KMS-11 (cell line): ENCODE measurements at regions not wholly inside any gene's neighbourhood (a gene's known extent, or its start where the extent isn't known, plus 50 kb on each side); places are given as distances from the start of the nearest gene placed in this dataset.

Source experiments
- H2AFZ ChIP-seq: fragments of 200-600 bp; sonication (generic); 2 replicates; pipeline ENCODE4 v1.6.1; 2016; ENCODE audit warnings: antibody characterized with exemption, mixed run types, low read depth
- H3K27ac ChIP-seq: fragments of 200-600 bp; sonication (generic); 2 replicates; pipeline ENCODE4 v1.6.1; 2016; ENCODE audit warnings: mild to moderate bottlenecking, mixed run types
- H3K27me3 ChIP-seq: fragments of 200-600 bp; sonication (generic); 2 replicates; pipeline ENCODE4 v1.6.1; 2017; ENCODE audit warnings: mild to moderate bottlenecking, low read depth, mixed run types, moderate library complexity; ENCODE audit not compliant: insufficient read depth
- H3K36me3 ChIP-seq: fragments of 200-600 bp; sonication (generic); 2 replicates; pipeline ENCODE4 v1.6.1; 2017; ENCODE audit warnings: mild to moderate bottlenecking, mixed run types; ENCODE audit not compliant: insufficient read depth
- H3K4me1 ChIP-seq: fragments of 200-600 bp; sonication (generic); 2 replicates; pipeline ENCODE4 v1.6.1; 2016; ENCODE audit warnings: mild to moderate bottlenecking, low read depth, mixed run types; ENCODE audit not compliant: poor library complexity, severe bottlenecking
- H3K4me2 ChIP-seq: fragments of 200-600 bp; sonication (generic); 2 replicates; pipeline ENCODE4 v1.7.0; 2016; ENCODE audit warnings: mild to moderate bottlenecking, mixed run types
- H3K4me3 ChIP-seq: fragments of 200-600 bp; sonication (generic); IDR thresholded peaks from 2 replicates; pipeline ENCODE4 v1.6.1; 2017; ENCODE audit warnings: low read depth, low read length, mixed read lengths; ENCODE audit not compliant: insufficient read depth
- H3K79me2 ChIP-seq: fragments of 200-600 bp; sonication (generic); 2 replicates; pipeline ENCODE4 v1.6.1; 2016; ENCODE audit warnings: low read depth, mixed run types; ENCODE audit not compliant: insufficient read depth
- H3K9ac ChIP-seq: fragments of 200-600 bp; sonication (generic); 2 replicates; pipeline ENCODE4 v1.6.1; 2016; ENCODE audit warnings: mild to moderate bottlenecking, mixed run types
- H4K20me1 ChIP-seq: fragments of 200-600 bp; sonication (generic); 2 replicates; pipeline ENCODE4 v1.6.1; 2016; ENCODE audit warnings: mild to moderate bottlenecking, mixed run types; ENCODE audit not compliant: insufficient read depth
- CTCF ChIP-seq: fragments of 200-600 bp; sonication (generic); conservative IDR thresholded peaks from 2 replicates; pipeline ENCODE4 v1.6.1; 2017; ENCODE audit warnings: low read depth, mild to moderate bottlenecking, antibody characterized with exemption, low read length, moderate library complexity, mixed read lengths

- H3K9ac ChIP-seq, result no peak overlapping the region
- no peak overlapping the region for H3K4me2 ChIP-seq
- H3K27ac ChIP-seq, result no peak overlapping the region
- H3K36me3 ChIP-seq, result no peaks in the 10 kb centered on the region
- H3K4me1 ChIP-seq, result no peaks in the 10 kb centered on the region
- H3K27me3 ChIP-seq, result peaks cover 34% of the 10 kb centered on the region; the same call in 1 of the 2 replicates
- no peak for TF ChIP-seq CTCF
- H4K20me1 ChIP-seq, result no peaks in the 10 kb centered on the region
- no peak overlapping the region for H3K4me3 ChIP-seq
- H3K79me2 ChIP-seq, result no peaks in the 10 kb centered on the region
- H2AFZ ChIP-seq, result no peak overlapping the region
These were observed 81.4 kb upstream of the FOXF1 start for GRCh38 chr16:86428729-86429517.

DNA sequence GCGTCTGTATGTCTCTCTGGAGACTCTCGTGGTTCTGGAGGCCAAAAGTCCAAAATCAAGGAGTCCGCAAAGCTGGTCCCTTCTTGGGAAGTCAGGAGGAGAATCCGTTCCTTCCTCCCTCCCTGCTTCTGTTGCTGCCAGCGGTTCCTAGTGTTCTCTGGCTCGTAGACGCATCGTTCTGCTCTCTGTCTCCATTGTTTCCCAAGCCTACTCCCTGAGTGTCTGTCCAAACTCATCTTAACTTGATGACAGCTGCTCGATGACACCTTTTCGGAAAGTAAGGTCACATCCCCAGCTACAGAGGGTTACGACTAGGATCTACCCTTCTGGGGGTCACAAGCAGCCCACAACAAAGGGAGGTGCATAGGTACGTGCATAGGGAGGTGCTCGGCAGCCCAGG, 80.7 kb upstream of the FOXF1 start:
- Histone ChIP-seq H3K4me1 (no peaks in the 10 kb centered on the region), H4K20me1 (no peaks in the 10 kb centered on the region)

DNA sequence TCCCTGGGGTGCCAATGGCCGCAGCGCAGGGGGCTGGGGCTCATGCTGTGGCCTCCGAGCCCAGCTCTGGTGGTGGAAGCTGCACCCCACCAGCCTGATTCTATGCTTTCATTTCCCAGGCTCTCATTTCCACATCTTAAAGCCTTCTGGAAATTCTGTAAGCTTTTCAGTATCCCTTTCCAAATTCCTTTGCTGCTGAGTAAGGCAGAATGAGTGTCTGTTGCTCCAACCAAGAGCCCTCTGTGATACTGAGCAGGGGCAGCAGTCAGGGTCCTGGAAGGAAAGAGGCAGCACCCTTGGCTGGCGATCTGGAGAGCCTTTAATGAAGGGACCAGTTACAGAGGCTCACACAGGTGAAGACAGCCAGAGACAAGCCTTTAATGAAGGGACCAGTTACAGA, 79.5 kb upstream of the FOXF1 start:
- Histone ChIP-seq H3K9ac (no peak overlapping the region), H3K27me3 (peaks cover 30% of the 10 kb centered on the region; the same call in 1 of the 2 replicates), H3K27ac (no peak overlapping the region), H3K4me1 (no peaks in the 10 kb centered on the region), H3K4me3 (no peak overlapping the region), H3K79me2 (no peaks in the 10 kb centered on the region), H2AFZ (no peak overlapping the region), H3K36me3 (no peaks in the 10 kb centered on the region), H4K20me1 (no peaks in the 10 kb centered on the region), H3K4me2 (no peak overlapping the region)
- no peak for TF ChIP-seq CTCF

More for the DNA sequence above, 80.7 kb upstream of the FOXF1 start:
- peaks cover 31% of the 10 kb centered on the region; the same call in 1 of the 2 replicates for H3K27me3 ChIP-seq
- TF ChIP-seq CTCF, result no peak
- no peak overlapping the region for H2AFZ ChIP-seq
- no peaks in the 10 kb centered on the region for H3K36me3 ChIP-seq
- H3K79me2 ChIP-seq, result no peaks in the 10 kb centered on the region
- H3K4me3 ChIP-seq, result no peak overlapping the region
- no peak overlapping the region for H3K4me2 ChIP-seq
- no peak overlapping the region for H3K27ac ChIP-seq
- no peak overlapping the region for H3K9ac ChIP-seq

- Histone ChIP-seq H3K27me3 (peaks cover 33% of the 10 kb centered on the region; the same call in 1 of the 2 replicates), H3K4me1 (no peaks in the 10 kb centered on the region)
These were observed 78.8 kb upstream of the FOXF1 start for GRCh38 chr16:86431540-86431939.

More at GRCh38 chr16:86431540-86431939, 78.8 kb upstream of the FOXF1 start:
- Histone ChIP-seq H3K36me3 (no peaks in the 10 kb centered on the region), H3K79me2 (no peaks in the 10 kb centered on the region), H3K4me2 (no peak overlapping the region), H3K9ac (no peak overlapping the region), H2AFZ (no peak overlapping the region), H4K20me1 (no peaks in the 10 kb centered on the region), H3K4me3 (no peak overlapping the region), H3K27ac (no peak overlapping the region)
- no peak for TF ChIP-seq CTCF
